ENCODE measurements at regions not wholly inside any gene's neighbourhood (a gene's known extent, or its start where the extent isn't known, plus 50 kb on each side); places are given as distances from the start of the nearest gene placed in this dataset.

DNA sequence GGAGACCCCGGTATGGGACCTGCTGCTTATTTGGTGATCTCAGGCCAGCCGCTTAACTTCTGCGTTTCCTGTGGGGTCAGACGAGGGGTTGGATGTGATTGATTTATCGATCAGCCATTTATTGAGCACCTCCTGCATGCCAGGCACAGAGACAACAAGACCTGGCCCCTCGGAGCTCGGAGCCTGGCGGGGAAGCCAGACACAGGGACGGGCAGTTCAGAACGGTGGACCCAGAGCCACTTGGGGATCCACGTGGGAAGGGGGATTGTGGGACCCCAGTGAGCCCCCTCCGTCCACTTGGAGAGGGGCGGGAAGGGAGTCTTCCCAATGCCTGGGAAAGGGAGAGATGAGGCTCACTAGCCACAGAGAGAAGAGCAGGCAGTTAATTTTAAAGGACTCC lies 84.7 kb upstream of the CIBAR2 start:
- Histone ChIP-seq H3K27ac (ENCODE audit: low read length) (no peak overlapping the region), H3K4me3 (ENCODE audit: low read length) (no peak overlapping the region), H3K9me3 (ENCODE audit: control insufficient read depth, low read length) (no peaks in the 10 kb centered on the region), H3K27me3 (ENCODE audit: control insufficient read depth, insufficient read depth) (no peaks in the 10 kb centered on the region), H3K4me1 (ENCODE audit: control insufficient read depth, insufficient read depth, low read length) (peaks cover 15% of the 10 kb centered on the region)
- DNase-seq (peak in 2 of 3 donors; percentile 39 to 41), ATAC-seq (no peak)
- WGBS: 89% methylated on average over 13 of the region's 13 CpGs
- intact Hi-C loops (cut with DNase I): no loop called here

GRCh38 chr16:85197611-85198566 lies 85.6 kb upstream of the CIBAR2 start:
- no peaks in the 10 kb centered on the region for H3K9me3 ChIP-seq (ENCODE audit: control insufficient read depth, low read length)
- H3K27ac ChIP-seq (ENCODE audit: low read length): no peak overlapping the region
- 87% methylated on average over 22 of the region's 22 CpGs for WGBS
- DNase-seq (peak in 2 of 3 donors; percentile 59 to 66), ATAC-seq (no peak)
- intact Hi-C loops (cut with DNase I): no loop called here
- peaks cover 15% of the 10 kb centered on the region for H3K4me1 ChIP-seq (ENCODE audit: control insufficient read depth, insufficient read depth, low read length)
- H3K27me3 ChIP-seq (ENCODE audit: control insufficient read depth, insufficient read depth): no peaks in the 10 kb centered on the region
- no peak overlapping the region for H3K4me3 ChIP-seq (ENCODE audit: low read length)

DNA sequence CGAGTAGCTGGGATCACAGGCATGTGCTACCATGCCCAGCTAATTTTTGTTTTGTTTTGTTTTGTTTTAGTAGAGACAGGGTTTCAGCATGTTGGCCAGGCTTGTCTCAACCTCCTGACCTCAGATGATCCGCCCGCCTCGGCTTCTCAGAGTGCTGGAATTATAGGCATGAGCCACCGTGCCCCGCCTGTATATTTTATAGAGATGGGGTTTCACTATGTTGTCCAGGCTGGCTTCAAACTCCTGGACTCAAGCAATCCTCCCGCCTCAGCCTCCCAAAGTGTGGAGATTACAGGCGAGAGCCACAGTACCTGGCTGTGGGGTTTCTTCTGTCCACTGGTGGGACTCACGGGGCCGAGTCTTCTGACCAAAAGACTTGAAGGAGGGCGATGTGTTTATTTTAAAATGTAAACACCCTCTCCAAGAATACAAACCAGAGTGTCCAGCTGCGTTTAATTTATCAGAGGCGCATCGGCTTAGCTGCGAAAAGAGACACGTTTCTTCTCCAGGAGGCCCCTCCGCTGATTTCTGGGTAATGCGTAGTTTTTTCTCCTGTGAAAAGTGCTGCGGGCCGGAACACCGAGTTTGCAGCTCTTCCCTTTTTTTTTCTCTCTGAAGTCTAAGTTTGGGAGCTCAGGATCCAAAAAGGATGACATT lies 86.9 kb upstream of the CIBAR2 start:
- no peaks in the 10 kb centered on the region for H3K9me3 ChIP-seq (ENCODE audit: control insufficient read depth, low read length)
- DNase-seq: peak in 2 of 3 donors; percentile 10 to 38
- ATAC-seq: no peak
- H3K4me3 ChIP-seq (ENCODE audit: low read length): no peak overlapping the region
- intact Hi-C loops (cut with DNase I): no loop called here
- WGBS: 93% methylated on average over 21 of the region's 21 CpGs
- no peaks in the 10 kb centered on the region for H3K27me3 ChIP-seq (ENCODE audit: control insufficient read depth, insufficient read depth)
- H3K4me1 ChIP-seq (ENCODE audit: control insufficient read depth, insufficient read depth, low read length): peaks cover 16% of the 10 kb centered on the region
- H3K27ac ChIP-seq (ENCODE audit: low read length): no peak overlapping the region

GRCh38 chr16:85199880-85200279 lies 87.6 kb upstream of the CIBAR2 start:
- 86% methylated on average over 9 of the region's 9 CpGs for WGBS

GRCh38 chr16:85200471-85201278 lies 88.4 kb upstream of the CIBAR2 start:
- WGBS: 79% methylated on average over 17 of the region's 17 CpGs
- ATAC-seq (no peak), DNase-seq (peak in 2 of 3 donors; percentile 12 to 51)
- Histone ChIP-seq H3K4me1 (ENCODE audit: control insufficient read depth, insufficient read depth, low read length) (peaks cover 16% of the 10 kb centered on the region), H3K27ac (ENCODE audit: low read length) (no peak overlapping the region), H3K9me3 (ENCODE audit: control insufficient read depth, low read length) (no peaks in the 10 kb centered on the region), H3K4me3 (ENCODE audit: low read length) (no peak overlapping the region), H3K27me3 (ENCODE audit: control insufficient read depth, insufficient read depth) (no peaks in the 10 kb centered on the region)
- intact Hi-C loops (cut with DNase I): no loop called here

More at GRCh38 chr16:85199880-85200279, 87.6 kb upstream of the CIBAR2 start:
- intact Hi-C loops (cut with DNase I): no loop called here
- Histone ChIP-seq H3K4me1 (ENCODE audit: control insufficient read depth, insufficient read depth, low read length) (peaks cover 16% of the 10 kb centered on the region), H3K9me3 (ENCODE audit: control insufficient read depth, low read length) (no peaks in the 10 kb centered on the region), H3K27me3 (ENCODE audit: control insufficient read depth, insufficient read depth) (no peaks in the 10 kb centered on the region), H3K4me3 (ENCODE audit: low read length) (no peak overlapping the region), H3K27ac (ENCODE audit: low read length) (no peak overlapping the region)
- DNase-seq: peak in 1 of 3 donors; percentile 33
- ATAC-seq: no peak

- no peaks in the 10 kb centered on the region for H3K9me3 ChIP-seq (ENCODE audit: control insufficient read depth, low read length)
- WGBS: 67% methylated on average over 8 of the region's 8 CpGs
- H3K4me1 ChIP-seq (ENCODE audit: control insufficient read depth, insufficient read depth, low read length): peaks cover 18% of the 10 kb centered on the region
- intact Hi-C loops (cut with DNase I): no loop called here
- no peaks in the 10 kb centered on the region for H3K27me3 ChIP-seq (ENCODE audit: control insufficient read depth, insufficient read depth)
- no peak overlapping the region for H3K4me3 ChIP-seq (ENCODE audit: low read length)
- H3K27ac ChIP-seq (ENCODE audit: low read length): no peak overlapping the region
- DNase-seq (peak in 2 of 3 donors; percentile 26 to 54), ATAC-seq (no peak)
Observed at GRCh38 chr16:85201574-85201973, 89.3 kb upstream of the CIBAR2 start.

DNA sequence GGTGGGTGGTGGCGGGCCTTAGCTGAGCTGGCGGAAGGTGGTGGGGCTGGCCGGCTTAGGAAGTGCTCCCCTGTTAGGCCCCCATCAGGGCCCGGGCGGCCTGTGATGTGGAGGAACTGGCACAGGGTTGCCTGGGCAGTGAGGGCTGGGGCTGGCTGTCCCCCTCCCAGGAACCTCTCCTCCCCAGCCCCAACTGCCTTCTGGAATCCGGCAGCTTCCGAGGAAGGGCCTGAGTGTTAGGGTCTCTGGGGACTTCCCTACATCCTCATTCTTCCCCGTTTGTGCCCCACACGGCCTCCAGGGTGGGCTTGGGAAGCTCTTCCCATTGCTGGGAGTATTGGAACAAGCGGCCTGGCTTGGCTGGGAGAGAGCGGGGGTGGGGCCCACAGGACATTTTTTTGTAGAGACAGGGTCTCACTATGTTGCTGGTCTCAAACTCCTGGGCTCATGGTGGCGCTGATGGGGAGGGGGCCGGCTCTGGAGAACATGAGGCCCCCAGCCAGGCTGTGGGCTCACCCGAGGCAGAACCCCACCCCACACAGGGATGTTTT lies 89.9 kb upstream of the CIBAR2 start:
- H3K9me3 ChIP-seq (ENCODE audit: control insufficient read depth, low read length): no peaks in the 10 kb centered on the region
- WGBS: 57% methylated on average over 14 of the region's 14 CpGs
- H3K27ac ChIP-seq (ENCODE audit: low read length): peak overlapping the region; percentile 91
- no peak overlapping the region for H3K4me3 ChIP-seq (ENCODE audit: low read length)
- H3K27me3 ChIP-seq (ENCODE audit: control insufficient read depth, insufficient read depth): no peaks in the 10 kb centered on the region
- peaks cover 20% of the 10 kb centered on the region for H3K4me1 ChIP-seq (ENCODE audit: control insufficient read depth, insufficient read depth, low read length)
- intact Hi-C loops (cut with DNase I): no loop called here
- DNase-seq (peak in 2 of 3 donors; percentile 49 to 52), ATAC-seq (peak in 1 of 2 donors; percentile 1)

DNA sequence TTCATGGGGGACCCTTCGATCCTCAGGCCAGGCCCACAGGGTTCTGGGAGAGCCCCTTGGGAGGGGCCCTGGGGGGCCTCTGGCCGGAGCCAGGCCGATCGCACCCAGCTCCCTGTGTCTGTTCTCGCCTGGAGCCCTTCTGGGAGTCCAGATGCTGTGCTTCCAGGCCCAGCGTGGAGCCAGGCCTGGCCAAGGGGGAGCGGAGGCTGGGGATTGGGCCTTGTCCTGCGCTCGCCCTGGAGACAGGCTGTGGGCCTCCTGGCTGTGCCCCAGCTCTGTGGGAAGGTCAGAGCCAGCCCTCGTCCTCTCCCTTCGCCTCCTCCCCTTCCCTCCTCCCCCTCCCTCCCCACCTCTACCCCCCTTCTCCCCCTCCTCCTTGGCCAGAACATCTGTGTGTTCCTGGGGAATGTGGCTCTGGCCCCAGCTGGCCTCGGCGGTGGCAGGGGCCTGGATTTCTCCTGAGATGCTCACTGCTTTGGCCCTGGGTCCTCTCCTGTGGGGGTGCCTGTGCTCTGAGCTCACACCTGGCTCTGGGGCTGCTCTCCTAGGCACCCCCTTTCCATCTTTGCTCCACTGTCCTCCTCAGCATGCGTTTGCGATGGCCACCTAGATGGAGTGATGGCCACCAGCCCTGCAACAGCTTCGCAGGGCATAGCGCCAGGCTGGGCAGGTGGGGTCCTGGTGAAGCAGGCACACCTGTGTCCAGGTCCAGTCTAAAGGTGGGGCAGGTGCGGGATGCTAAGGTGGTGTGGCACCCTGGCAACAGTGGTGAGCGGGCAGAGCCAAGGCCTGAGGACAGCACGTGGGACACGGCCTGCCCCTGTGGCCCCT lies 90.6 kb upstream of the CIBAR2 start:
- Histone ChIP-seq H3K27me3 (ENCODE audit: control insufficient read depth, insufficient read depth) (no peaks in the 10 kb centered on the region), H3K4me1 (ENCODE audit: control insufficient read depth, insufficient read depth, low read length) (peaks cover 22% of the 10 kb centered on the region), H3K27ac (ENCODE audit: low read length) (peak overlapping the region; percentile 91), H3K4me3 (ENCODE audit: low read length) (no peak overlapping the region), H3K9me3 (ENCODE audit: control insufficient read depth, low read length) (no peaks in the 10 kb centered on the region)
- 49% methylated on average over 21 of the region's 21 CpGs for WGBS
- ATAC-seq: peak; percentile 85 to 86
- DNase-seq: peak; percentile 92 to 96 (median 96)
- intact Hi-C loops (cut with DNase I): no loop called here

DNA sequence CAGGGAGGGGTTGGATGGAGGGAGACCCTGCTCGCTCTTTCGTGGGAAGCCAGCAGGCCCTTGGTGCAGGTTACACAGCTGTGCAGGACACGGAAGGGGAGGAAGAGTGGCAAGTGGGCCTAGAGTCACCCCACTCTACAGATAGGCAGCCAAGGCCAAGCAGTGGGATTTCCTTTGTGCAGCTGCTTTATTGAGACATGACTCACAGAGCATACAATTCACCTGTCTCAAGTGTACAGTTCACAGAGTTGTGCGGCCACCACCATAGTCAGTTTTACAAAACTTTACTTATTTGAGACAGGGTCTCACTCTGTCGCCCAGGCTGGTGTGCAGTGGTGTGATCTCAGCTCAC lies 91.2 kb upstream of the CIBAR2 start:
- no peak for ATAC-seq
- intact Hi-C loops (cut with DNase I): no loop called here
- WGBS: 92% methylated on average over 5 of the region's 5 CpGs

More for the DNA sequence above, 91.2 kb upstream of the CIBAR2 start:
- DNase-seq: peak in 1 of 3 donors; percentile 15
- Histone ChIP-seq H3K9me3 (ENCODE audit: control insufficient read depth, low read length) (no peaks in the 10 kb centered on the region), H3K4me3 (ENCODE audit: low read length) (no peak overlapping the region), H3K27ac (ENCODE audit: low read length) (no peak overlapping the region), H3K27me3 (ENCODE audit: control insufficient read depth, insufficient read depth) (no peaks in the 10 kb centered on the region), H3K4me1 (ENCODE audit: control insufficient read depth, insufficient read depth, low read length) (peaks cover 22% of the 10 kb centered on the region)
